ENCODE measurements at regions not wholly inside any gene's neighbourhood (a gene's known extent, or its start where the extent isn't known, plus 50 kb on each side); places are given as distances from the start of the nearest gene placed in this dataset.

DNA sequence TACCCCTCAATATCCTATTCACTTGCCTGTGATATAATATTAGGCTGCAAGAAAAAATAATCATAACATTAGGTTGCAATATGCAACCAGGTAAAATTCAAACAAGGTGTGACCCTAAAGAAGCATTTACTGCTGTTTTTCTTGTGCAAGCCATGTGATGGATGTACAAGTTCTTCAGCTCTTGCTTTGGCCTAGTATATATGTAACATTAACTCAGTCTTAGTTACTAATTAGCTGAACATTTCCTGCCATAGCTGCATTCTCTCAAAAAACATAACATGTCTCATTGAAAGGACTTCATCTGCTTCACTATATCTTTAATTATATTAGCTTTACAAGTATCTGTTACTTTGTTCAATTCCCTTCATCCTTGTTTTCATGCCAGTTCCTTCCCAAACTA, 406.8 kb upstream of the HTR2A start:
- Histone ChIP-seq H3K4me1 (no peaks in the 10 kb centered on the region), H3K27me3 (no peaks in the 10 kb centered on the region), H3K4me3 (no peak overlapping the region), H3K9me3 (no peaks in the 10 kb centered on the region), H3K36me3 (ENCODE audit: low read depth, missing control alignments) (no peaks in the 10 kb centered on the region), H3K27ac (no peak overlapping the region)
- intact Hi-C loops (cut with DNase I; ENCODE audit: low total_unique reads): no loop called here
- DNase-seq: no peak
- TF ChIP-seq, protein P1, sequence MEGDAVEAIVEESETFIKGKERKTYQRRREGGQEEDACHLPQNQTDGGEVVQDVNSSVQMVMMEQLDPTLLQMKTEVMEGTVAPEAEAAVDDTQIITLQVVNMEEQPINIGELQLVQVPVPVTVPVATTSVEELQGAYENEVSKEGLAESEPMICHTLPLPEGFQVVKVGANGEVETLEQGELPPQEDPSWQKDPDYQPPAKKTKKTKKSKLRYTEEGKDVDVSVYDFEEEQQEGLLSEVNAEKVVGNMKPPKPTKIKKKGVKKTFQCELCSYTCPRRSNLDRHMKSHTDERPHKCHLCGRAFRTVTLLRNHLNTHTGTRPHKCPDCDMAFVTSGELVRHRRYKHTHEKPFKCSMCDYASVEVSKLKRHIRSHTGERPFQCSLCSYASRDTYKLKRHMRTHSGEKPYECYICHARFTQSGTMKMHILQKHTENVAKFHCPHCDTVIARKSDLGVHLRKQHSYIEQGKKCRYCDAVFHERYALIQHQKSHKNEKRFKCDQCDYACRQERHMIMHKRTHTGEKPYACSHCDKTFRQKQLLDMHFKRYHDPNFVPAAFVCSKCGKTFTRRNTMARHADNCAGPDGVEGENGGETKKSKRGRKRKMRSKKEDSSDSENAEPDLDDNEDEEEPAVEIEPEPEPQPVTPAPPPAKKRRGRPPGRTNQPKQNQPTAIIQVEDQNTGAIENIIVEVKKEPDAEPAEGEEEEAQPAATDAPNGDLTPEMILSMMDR (IDR thresholded peaks at IDR 0.05): no peak
- TF ChIP-seq POLR2A (IDR thresholded peaks at IDR 0.05): no peak

DNA sequence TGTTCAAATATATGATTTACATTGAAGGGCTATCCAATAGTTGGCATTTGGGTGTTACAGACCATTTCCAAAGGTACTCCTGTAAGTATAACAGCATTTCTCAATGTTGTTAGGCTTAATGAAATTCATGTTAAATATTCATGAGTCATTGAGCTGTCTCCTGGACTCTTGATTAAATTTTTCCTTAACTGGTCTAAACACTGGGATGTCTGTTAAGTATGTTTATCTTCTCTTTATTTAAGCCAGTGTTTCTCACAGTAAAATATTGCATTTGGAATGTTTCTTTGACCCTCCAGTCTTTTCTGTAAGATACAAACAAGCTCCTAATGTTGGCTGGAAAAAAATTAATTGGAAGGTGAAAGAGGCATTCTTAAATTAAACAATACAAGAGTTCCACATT, 402.5 kb upstream of the HTR2A start:
- H3K9me3 ChIP-seq: no peaks in the 10 kb centered on the region
- no peak for TF ChIP-seq POLR2A (IDR thresholded peaks at IDR 0.05)
- TF ChIP-seq, protein P1 (IDR thresholded peaks at IDR 0.05): no peak
- no peaks in the 10 kb centered on the region for H3K36me3 ChIP-seq (ENCODE audit: low read depth, missing control alignments)
- no peaks in the 10 kb centered on the region for H3K27me3 ChIP-seq
- no peak for DNase-seq
- intact Hi-C loops (cut with DNase I; ENCODE audit: low total_unique reads): no loop called here
- H3K27ac ChIP-seq: no peak overlapping the region
- H3K4me1 ChIP-seq: no peaks in the 10 kb centered on the region
- no peak overlapping the region for H3K4me3 ChIP-seq

DNA sequence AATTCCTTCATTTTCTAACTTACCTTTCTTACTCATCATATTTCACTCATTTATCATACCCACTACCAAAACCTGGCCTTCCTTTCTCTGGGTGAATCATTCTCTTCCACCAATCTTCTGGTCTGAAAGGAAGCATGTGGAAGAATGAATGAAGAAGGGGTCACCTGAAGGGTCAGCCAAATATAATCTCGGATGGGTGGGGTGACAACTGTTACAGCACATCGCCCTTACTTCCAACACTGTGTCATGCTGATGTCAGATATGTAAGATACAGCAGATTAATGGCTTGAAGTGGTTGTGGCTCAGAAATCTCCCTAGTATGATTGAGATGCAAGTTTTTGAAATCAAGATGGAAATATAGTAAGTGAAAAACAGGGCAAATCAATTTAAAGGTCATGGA, 401.7 kb upstream of the HTR2A start:
- H3K36me3 ChIP-seq (ENCODE audit: low read depth, missing control alignments): no peaks in the 10 kb centered on the region
- DNase-seq: no peak
- H3K4me1 ChIP-seq: no peaks in the 10 kb centered on the region
- H3K4me3 ChIP-seq: no peak overlapping the region
- WGBS, 2 donors: 83 to 89% methylated on average over 2 of the region's 2 CpGs
- no peak for TF ChIP-seq POLR2A (IDR thresholded peaks at IDR 0.05)
- TF ChIP-seq, protein P1 (IDR thresholded peaks at IDR 0.05): no peak
- no peak overlapping the region for H3K27ac ChIP-seq
- no peaks in the 10 kb centered on the region for H3K27me3 ChIP-seq
- intact Hi-C loops (cut with DNase I; ENCODE audit: low total_unique reads): no loop called here
- H3K9me3 ChIP-seq: no peaks in the 10 kb centered on the region

DNA sequence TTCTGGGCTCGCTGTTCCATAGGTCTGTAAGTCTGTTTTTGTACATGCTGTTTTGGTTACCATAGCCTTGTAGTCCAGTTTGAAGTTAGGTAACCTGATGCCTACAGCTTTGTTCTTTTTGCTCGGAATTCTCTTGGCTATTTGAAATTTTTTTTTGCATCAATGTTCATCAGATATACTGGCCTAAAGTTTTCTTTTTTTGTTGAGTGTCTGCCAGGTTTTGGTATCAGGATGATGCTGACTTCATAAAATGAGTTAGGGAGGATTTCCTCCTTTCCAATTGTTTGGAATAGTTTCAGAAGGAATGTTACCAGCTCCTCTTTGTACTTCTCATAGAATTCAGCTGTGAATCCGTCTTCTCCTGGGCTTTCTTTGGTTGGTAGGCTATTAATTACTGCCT, 397.8 kb upstream of the HTR2A start:
- intact Hi-C loops (cut with DNase I; ENCODE audit: low total_unique reads): no loop called here
- H3K27me3 ChIP-seq: no peaks in the 10 kb centered on the region
- H3K27ac ChIP-seq: no peak overlapping the region
- no peaks in the 10 kb centered on the region for H3K9me3 ChIP-seq
- DNase-seq: no peak
- no peak for TF ChIP-seq POLR2A (IDR thresholded peaks at IDR 0.05)
- TF ChIP-seq, protein P1 (IDR thresholded peaks at IDR 0.05): no peak
- no peaks in the 10 kb centered on the region for H3K4me1 ChIP-seq
- WGBS, 2 donors: 55 to 60% methylated on average over 3 of the region's 3 CpGs
- no peaks in the 10 kb centered on the region for H3K36me3 ChIP-seq (ENCODE audit: low read depth, missing control alignments)
- H3K4me3 ChIP-seq: no peak overlapping the region

DNA sequence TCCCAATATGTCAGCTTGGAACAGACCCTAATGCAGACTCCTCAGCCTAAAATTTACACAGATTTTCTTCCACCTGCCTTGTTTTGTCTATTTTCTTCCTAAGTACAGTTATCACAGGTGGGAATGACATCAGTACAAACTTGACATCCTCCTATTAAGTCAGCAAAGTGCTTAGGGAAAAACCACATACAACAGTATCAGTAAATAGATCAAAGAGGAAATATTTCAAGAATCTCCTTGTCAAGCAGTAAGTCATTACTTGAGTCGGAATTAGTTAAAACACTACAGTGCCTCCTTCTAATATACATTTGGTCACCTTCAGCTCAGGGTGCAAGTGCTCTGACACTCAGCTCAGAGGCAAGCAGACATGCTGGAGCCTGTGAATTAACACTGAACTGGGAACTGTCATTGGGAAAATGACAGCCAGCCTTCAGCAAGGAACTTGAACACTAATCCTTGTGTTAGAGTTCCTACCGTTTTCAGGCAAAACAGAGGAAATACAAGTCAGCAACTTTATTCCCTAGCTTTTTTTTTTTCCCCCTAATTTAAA, 394.3 kb upstream of the HTR2A start:
- WGBS, 2 donors: 42 to 43% methylated on average over 2 of the region's 2 CpGs
- H3K36me3 ChIP-seq (ENCODE audit: low read depth, missing control alignments): no peaks in the 10 kb centered on the region
- H3K27ac ChIP-seq: no peak overlapping the region
- H3K9me3 ChIP-seq: no peaks in the 10 kb centered on the region
- no peak overlapping the region for H3K4me3 ChIP-seq
- no peaks in the 10 kb centered on the region for H3K4me1 ChIP-seq
- DNase-seq: no peak
- no peaks in the 10 kb centered on the region for H3K27me3 ChIP-seq
- no peak for TF ChIP-seq POLR2A (IDR thresholded peaks at IDR 0.05)
- TF ChIP-seq, protein P1 (IDR thresholded peaks at IDR 0.05): no peak
- intact Hi-C loops (cut with DNase I; ENCODE audit: low total_unique reads): no loop called here
